PC-9 (cell line): ENCODE measurements at regions not wholly inside any gene's neighbourhood (a gene's known extent, or its start where the extent isn't known, plus 50 kb on each side); places are given as distances from the start of the nearest gene placed in this dataset.
A peak's percentile ranks its signal among the peaks of the same experiment; 100 is the strongest.

Experiments
- BruUV-seq: library from RNA; stranded (reverse); fragments of 400-500 nt; replicated peaks from 2 replicates; lab custom pipeline; 2021; lab: Mats Ljungman, UMichigan
- CTCF ChIA-PET: fragments of 300-600 bp; sonication (Branson Sonifier 250); formaldehyde crosslinking; loops from one replicate; lab custom pipeline; 2022; ENCODE audit warnings: antibody characterized with exemption; lab: Charles Lee
- POLR2A ChIA-PET: fragments of 300-600 bp; sonication (Branson Sonifier 250); formaldehyde crosslinking; loops from one replicate; lab custom pipeline; 2022; ENCODE audit warnings: antibody characterized with exemption; ENCODE audit not compliant: unreplicated experiment; lab: Charles Lee
- DNase-seq, 2 experiments: peaks; one replicate each; pipeline versions ENCODE4 v3.0.0 to v3.0.0-alpha.2; 2015 to 2022; ENCODE audit warnings: mixed read lengths in 1 of 2
- H2AFZ ChIP-seq: fragments of 200-600 bp; sonication (generic); 2 replicates; pipeline ENCODE4 v1.8.1; 2017; ENCODE audit warnings: antibody characterized with exemption
- H3F3A ChIP-seq: fragments of 200-600 bp; sonication (generic); 2 replicates; pipeline ENCODE4 v1.8.1; 2017; ENCODE audit warnings: antibody characterized with exemption, mild to moderate bottlenecking, low read depth; ENCODE audit not compliant: insufficient read depth
- H3K27ac ChIP-seq: fragments of 200-600 bp; sonication (generic); 2 replicates; pipeline ENCODE4 v1.6.1; 2016; ENCODE audit warnings: mixed run types
- H3K27me3 ChIP-seq: fragments of 200-600 bp; sonication (generic); 2 replicates; pipeline ENCODE4 v1.6.1; 2016; ENCODE audit warnings: low read depth, mixed run types; ENCODE audit not compliant: insufficient read depth
- H3K36me3 ChIP-seq: fragments of 200-600 bp; sonication (generic); 2 replicates; pipeline ENCODE4 v1.6.1; 2016; ENCODE audit warnings: low read depth, mixed run types
- H3K4me1 ChIP-seq: fragments of 200-600 bp; sonication (generic); replicated peaks from 2 replicates; pipeline ENCODE4 v1.6.1; 2016; ENCODE audit warnings: mixed run types; ENCODE audit not compliant: insufficient read depth
- H3K4me2 ChIP-seq: fragments of 200-600 bp; sonication (generic); 2 replicates; pipeline ENCODE4 v1.6.1; 2017; ENCODE audit warnings: mixed run types
- H3K4me3 ChIP-seq: fragments of 200-600 bp; sonication (generic); 2 replicates; pipeline ENCODE4 v1.6.1; 2016; ENCODE audit warnings: mixed run types
- H3K79me2 ChIP-seq: fragments of 200-600 bp; sonication (generic); 2 replicates; pipeline ENCODE4 v1.6.1; 2017; ENCODE audit warnings: low read depth, mixed run types
- H3K9me2 ChIP-seq: fragments of 200-600 bp; sonication (generic); 2 replicates; pipeline ENCODE4 v1.8.1; 2017; ENCODE audit warnings: mild to moderate bottlenecking; ENCODE audit not compliant: insufficient read depth
- H3K9me3 ChIP-seq: fragments of 200-600 bp; sonication (generic); 2 replicates; pipeline ENCODE4 v1.8.1; 2016; ENCODE audit warnings: low read depth; ENCODE audit not compliant: insufficient read depth
- H4K20me1 ChIP-seq: fragments of 200-600 bp; sonication (generic); 2 replicates; pipeline ENCODE4 v1.8.1; 2017; ENCODE audit not compliant: insufficient read depth
- EZH2 ChIP-seq: fragments of 200-600 bp; sonication (generic); IDR thresholded peaks from 2 replicates; pipeline ENCODE4 v1.8.0; 2017; ENCODE audit warnings: antibody characterized with exemption, low read depth
- intact Hi-C: fragments of 100-400 bp; cut with micrococcal nuclease; formaldehyde crosslinking; loops from one replicate; pipeline ENCODE4 v1.10.0; 2022; ENCODE audit not compliant: unreplicated experiment
- TF ChIP-seq, protein P1 (sequence below): fragments of 200-600 bp; sonication (generic); conservative IDR thresholded peaks from 2 replicates; pipeline ENCODE4 v1.6.1; 2017; ENCODE audit warnings: mixed run types, antibody characterized with exemption, mild to moderate bottlenecking, moderate library complexity

DNA sequence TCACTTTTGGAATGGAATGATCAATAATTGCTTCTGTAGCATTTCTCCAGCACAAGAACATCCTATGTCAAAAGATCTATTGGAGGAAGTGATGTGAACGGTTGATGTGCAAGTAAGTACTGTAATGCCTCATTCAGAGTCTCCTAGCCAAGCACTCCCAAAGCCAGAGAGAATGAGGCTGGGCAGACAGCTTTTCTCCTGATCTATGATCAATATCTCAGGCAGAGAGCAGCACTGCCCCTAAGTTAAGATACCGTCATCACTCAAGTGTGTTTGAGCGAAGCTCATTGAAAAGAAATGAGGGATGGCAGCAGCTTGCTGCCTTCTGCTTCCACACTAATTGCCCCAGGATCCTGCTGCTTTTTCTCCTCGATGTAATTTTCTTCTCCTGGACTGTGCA, 324.1 kb upstream of the GRAMD2B start:
- Histone ChIP-seq H4K20me1 (no peaks in the 10 kb centered on the region), H3K9me2 (no peaks in the 10 kb centered on the region), H3K27ac (no peak overlapping the region), H3K4me3 (no peak overlapping the region), H2AFZ (no peak overlapping the region), H3K36me3 (no peaks in the 10 kb centered on the region), H3K4me1 (no peaks in the 10 kb centered on the region), H3K27me3 (no peaks in the 10 kb centered on the region), H3K79me2 (no peaks in the 10 kb centered on the region), H3K4me2 (no peak overlapping the region), H3F3A (no peaks in the 10 kb centered on the region), H3K9me3 (no peaks in the 10 kb centered on the region; the same call in 1 of the 2 replicates)
- BruUV-seq, result no TSS peak
- intact Hi-C loops, result no loop called here
- ChIA-PET CTCF (no interaction called here), POLR2A (no interaction called here)
- no peak for TF ChIP-seq EZH2
- TF ChIP-seq, protein P1, sequence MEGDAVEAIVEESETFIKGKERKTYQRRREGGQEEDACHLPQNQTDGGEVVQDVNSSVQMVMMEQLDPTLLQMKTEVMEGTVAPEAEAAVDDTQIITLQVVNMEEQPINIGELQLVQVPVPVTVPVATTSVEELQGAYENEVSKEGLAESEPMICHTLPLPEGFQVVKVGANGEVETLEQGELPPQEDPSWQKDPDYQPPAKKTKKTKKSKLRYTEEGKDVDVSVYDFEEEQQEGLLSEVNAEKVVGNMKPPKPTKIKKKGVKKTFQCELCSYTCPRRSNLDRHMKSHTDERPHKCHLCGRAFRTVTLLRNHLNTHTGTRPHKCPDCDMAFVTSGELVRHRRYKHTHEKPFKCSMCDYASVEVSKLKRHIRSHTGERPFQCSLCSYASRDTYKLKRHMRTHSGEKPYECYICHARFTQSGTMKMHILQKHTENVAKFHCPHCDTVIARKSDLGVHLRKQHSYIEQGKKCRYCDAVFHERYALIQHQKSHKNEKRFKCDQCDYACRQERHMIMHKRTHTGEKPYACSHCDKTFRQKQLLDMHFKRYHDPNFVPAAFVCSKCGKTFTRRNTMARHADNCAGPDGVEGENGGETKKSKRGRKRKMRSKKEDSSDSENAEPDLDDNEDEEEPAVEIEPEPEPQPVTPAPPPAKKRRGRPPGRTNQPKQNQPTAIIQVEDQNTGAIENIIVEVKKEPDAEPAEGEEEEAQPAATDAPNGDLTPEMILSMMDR, result no peak
- DNase-seq, result no peak

DNA sequence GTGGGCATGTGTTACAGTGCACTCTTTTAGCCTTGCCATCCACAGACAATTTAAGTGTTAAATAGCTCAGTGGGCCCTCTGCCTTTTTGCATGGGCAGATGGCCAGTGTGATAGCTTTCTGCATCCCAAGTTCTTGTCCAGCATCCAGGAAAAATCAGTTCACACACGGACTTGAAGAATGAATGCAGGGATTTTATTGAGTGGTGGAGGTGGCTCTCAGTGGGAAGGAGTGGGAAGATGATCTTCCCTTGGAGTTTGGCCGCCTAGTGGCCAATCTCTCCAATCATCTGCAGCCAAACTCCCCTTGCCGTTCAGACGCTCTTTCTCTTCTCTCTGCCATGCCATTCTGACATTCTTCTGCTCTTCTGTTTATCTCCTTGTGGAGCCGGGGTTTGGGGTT, 322.4 kb upstream of the GRAMD2B start:
- DNase-seq, result no peak
- ChIA-PET CTCF (no interaction called here), POLR2A (no interaction called here)
- Histone ChIP-seq H3K27ac (no peak overlapping the region), H2AFZ (no peak overlapping the region), H3K4me1 (no peaks in the 10 kb centered on the region), H3K79me2 (no peaks in the 10 kb centered on the region), H3K9me3 (no peaks in the 10 kb centered on the region; the same call in 1 of the 2 replicates), H3K9me2 (no peaks in the 10 kb centered on the region), H3K4me3 (no peak overlapping the region), H3K36me3 (no peaks in the 10 kb centered on the region), H3K4me2 (no peak overlapping the region), H3F3A (no peaks in the 10 kb centered on the region), H3K27me3 (no peaks in the 10 kb centered on the region), H4K20me1 (no peaks in the 10 kb centered on the region)
- TF ChIP-seq, protein P1, result peak; percentile 49; the same call in 1 of the 2 replicates
- no peak for TF ChIP-seq EZH2
- intact Hi-C loops, result no loop called here
- BruUV-seq, result no TSS peak

DNA sequence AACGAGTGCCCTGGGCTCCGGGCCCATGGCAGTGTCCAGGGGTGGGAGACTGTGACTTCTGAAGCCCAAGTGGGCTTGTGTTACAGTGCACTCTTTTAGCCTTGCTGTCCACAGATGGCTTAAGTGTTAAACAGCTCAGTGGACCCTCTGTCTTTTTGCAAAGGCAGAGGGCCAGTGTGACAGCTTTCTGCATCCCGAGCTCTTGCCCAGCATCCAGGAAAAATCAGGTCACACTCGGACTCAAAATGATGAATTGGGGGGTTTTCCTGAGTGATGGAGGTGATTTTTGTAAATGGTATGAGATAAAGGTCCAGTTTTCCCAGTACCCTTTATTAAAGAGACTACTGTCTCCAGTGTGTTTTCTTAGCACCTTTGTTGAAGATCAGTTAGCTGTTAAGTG, 321.3 kb upstream of the GRAMD2B start:
- Histone ChIP-seq H3K4me3 (no peak overlapping the region), H3K36me3 (no peaks in the 10 kb centered on the region), H3K27ac (no peak overlapping the region), H3K9me3 (no peaks in the 10 kb centered on the region; the same call in 1 of the 2 replicates), H2AFZ (no peak overlapping the region), H3K79me2 (no peaks in the 10 kb centered on the region), H3K9me2 (no peaks in the 10 kb centered on the region), H4K20me1 (no peaks in the 10 kb centered on the region), H3K4me1 (no peaks in the 10 kb centered on the region), H3K27me3 (no peaks in the 10 kb centered on the region), H3K4me2 (no peak overlapping the region), H3F3A (no peaks in the 10 kb centered on the region)
- intact Hi-C loops, result no loop called here
- ChIA-PET POLR2A (no interaction called here), CTCF (no interaction called here)
- TF ChIP-seq EZH2, result no peak
- TF ChIP-seq, protein P1, result no peak
- no peak for DNase-seq
- BruUV-seq, result no TSS peak
